SK-N-SH treated with all-trans-retinoic acid at 6 μM for 48 hours (cell line): ENCODE measurements at regions not wholly inside any gene's neighbourhood (a gene's known extent, or its start where the extent isn't known, plus 50 kb on each side); places are given as distances from the start of the nearest gene placed in this dataset.

Source experiments
- ARNTL ChIP-seq: fragments of 450-650 bp; formaldehyde crosslinking; IDR thresholded peaks from 2 replicates; pipeline ENCODE4 v1.5.0; 2020; ENCODE audit warnings: low read depth, mild to moderate bottlenecking, moderate library complexity, borderline replicate concordance
- GLIS3 ChIP-seq: fragments of 250-450 bp; sonication (Bioruptor Pico); IDR thresholded peaks from 2 replicates; pipeline ENCODE4 v1.5.0; 2020; ENCODE audit warnings: mild to moderate bottlenecking, moderate library complexity
- SNAI2 ChIP-seq: fragments of 250-450 bp; sonication (Bioruptor Pico); IDR thresholded peaks from 2 replicates; pipeline ENCODE4 v1.5.0; 2020; ENCODE audit warnings: mild to moderate bottlenecking, moderate library complexity
- TCF4 ChIP-seq: fragments of 250-450 bp; sonication (Bioruptor Pico); IDR thresholded peaks from 2 replicates; pipeline ENCODE4 v1.8.0; 2021; ENCODE audit warnings: mild to moderate bottlenecking, moderate library complexity, borderline replicate concordance
- TOX ChIP-seq: fragments of 250-450 bp; sonication (Bioruptor Pico); IDR thresholded peaks from 2 replicates; pipeline ENCODE4 v1.8.0; 2021; ENCODE audit warnings: mild to moderate bottlenecking, moderate library complexity, borderline replicate concordance
- ZFP3 ChIP-seq: fragments of 250-450 bp; sonication (Bioruptor Pico); IDR thresholded peaks from 2 replicates; pipeline ENCODE4 v1.5.0; 2020; ENCODE audit warnings: mild to moderate bottlenecking, moderate library complexity
- ZFP30 ChIP-seq: fragments of 450-650 bp; formaldehyde crosslinking; IDR thresholded peaks from 2 replicates; pipeline ENCODE4 v1.5.0; 2022; ENCODE audit warnings: mild to moderate bottlenecking, moderate library complexity
- ZNF565 ChIP-seq: fragments of 450-650 bp; formaldehyde crosslinking; conservative IDR thresholded peaks from 2 replicates; pipeline ENCODE4 v1.5.0; 2020; ENCODE audit warnings: low read depth, mild to moderate bottlenecking, moderate library complexity
- TF ChIP-seq, protein P1 (sequence below): fragments of 250-450 bp; sonication (Bioruptor Pico); IDR thresholded peaks from 2 replicates; pipeline ENCODE4 v1.8.0; 2020; ENCODE audit warnings: mild to moderate bottlenecking, moderate library complexity, borderline replicate concordance
- TF ChIP-seq, protein P2 (sequence below): fragments of 250-450 bp; sonication (Bioruptor Pico); IDR thresholded peaks from 2 replicates; pipeline ENCODE4 v1.5.1; 2020; ENCODE audit warnings: low read depth, mild to moderate bottlenecking, moderate library complexity
- TF ChIP-seq, protein P3 (sequence below): fragments of 250-450 bp; sonication (Bioruptor Pico); IDR thresholded peaks from 2 replicates; pipeline ENCODE4 v1.8.0; 2021; ENCODE audit warnings: low read depth, mild to moderate bottlenecking, moderate library complexity, borderline replicate concordance

DNA sequence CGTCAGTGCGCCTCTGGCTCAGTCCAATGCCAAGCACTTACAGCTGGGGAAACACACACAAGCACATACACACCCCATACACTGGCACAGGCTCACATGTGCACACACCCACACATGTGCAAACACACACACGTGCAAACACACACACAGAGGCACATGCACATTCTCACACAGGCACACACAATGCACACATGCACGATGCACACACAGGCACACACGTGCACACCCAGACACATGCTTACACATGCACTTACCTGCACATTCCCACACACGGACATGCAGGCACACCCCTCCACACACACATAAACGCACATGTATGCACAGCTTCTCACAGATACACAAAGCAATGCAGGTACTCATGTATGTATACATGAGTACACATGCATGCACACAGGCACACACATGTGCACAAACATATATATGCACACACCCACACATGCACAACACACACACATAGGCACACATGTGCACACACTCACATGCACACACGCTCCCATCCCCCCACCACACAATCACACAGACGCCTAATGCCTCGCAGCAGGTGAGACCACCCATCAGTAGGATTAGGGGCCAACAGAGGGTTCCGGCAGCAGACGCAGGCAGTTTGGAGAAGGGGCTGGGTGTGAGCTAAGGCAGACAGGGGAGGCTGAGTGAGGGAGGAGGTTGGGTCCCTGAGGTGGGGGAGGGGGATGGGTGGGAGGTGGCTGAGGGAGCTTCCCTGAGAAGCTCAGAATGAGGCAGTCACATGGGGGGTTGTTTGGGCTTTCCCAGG lies 71.2 kb upstream of the SLCO4A1 start:
- TF ChIP-seq ZNF565 (no peak), ZFP30 (no peak), SNAI2 (CRISPR knock-in tag) (no peak), ZFP3 (CRISPR knock-in tag) (no peak), TOX (CRISPR knock-in tag) (no peak), ARNTL (CRISPR knock-in tag) (no peak), GLIS3 (CRISPR knock-in tag) (no peak), TCF4 (CRISPR knock-in tag) (no peak)
- TF ChIP-seq, protein P1, sequence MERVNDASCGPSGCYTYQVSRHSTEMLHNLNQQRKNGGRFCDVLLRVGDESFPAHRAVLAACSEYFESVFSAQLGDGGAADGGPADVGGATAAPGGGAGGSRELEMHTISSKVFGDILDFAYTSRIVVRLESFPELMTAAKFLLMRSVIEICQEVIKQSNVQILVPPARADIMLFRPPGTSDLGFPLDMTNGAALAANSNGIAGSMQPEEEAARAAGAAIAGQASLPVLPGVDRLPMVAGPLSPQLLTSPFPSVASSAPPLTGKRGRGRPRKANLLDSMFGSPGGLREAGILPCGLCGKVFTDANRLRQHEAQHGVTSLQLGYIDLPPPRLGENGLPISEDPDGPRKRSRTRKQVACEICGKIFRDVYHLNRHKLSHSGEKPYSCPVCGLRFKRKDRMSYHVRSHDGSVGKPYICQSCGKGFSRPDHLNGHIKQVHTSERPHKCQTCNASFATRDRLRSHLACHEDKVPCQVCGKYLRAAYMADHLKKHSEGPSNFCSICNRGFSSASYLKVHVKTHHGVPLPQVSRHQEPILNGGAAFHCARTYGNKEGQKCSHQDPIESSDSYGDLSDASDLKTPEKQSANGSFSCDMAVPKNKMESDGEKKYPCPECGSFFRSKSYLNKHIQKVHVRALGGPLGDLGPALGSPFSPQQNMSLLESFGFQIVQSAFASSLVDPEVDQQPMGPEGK (CRISPR knock-in tag) = no peak
- TF ChIP-seq, protein P2, sequence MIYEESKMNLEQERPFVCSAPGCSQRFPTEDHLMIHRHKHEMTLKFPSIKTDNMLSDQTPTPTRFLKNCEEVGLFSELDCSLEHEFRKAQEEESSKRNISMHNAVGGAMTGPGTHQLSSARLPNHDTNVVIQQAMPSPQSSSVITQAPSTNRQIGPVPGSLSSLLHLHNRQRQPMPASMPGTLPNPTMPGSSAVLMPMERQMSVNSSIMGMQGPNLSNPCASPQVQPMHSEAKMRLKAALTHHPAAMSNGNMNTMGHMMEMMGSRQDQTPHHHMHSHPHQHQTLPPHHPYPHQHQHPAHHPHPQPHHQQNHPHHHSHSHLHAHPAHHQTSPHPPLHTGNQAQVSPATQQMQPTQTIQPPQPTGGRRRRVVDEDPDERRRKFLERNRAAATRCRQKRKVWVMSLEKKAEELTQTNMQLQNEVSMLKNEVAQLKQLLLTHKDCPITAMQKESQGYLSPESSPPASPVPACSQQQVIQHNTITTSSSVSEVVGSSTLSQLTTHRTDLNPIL (CRISPR knock-in tag) = no peak
- TF ChIP-seq, protein P3, sequence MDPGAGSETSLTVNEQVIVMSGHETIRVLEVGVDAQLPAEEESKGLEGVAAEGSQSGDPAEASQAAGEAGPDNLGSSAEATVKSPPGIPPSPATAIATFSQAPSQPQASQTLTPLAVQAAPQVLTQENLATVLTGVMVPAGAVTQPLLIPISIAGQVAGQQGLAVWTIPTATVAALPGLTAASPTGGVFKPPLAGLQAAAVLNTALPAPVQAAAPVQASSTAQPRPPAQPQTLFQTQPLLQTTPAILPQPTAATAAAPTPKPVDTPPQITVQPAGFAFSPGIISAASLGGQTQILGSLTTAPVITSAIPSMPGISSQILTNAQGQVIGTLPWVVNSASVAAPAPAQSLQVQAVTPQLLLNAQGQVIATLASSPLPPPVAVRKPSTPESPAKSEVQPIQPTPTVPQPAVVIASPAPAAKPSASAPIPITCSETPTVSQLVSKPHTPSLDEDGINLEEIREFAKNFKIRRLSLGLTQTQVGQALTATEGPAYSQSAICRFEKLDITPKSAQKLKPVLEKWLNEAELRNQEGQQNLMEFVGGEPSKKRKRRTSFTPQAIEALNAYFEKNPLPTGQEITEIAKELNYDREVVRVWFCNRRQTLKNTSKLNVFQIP (CRISPR knock-in tag) = no peak
